Sigmoid colon (tissue), 6 donors: ENCODE measurements at regions not wholly inside any gene's neighbourhood (a gene's known extent, or its start where the extent isn't known, plus 50 kb on each side); places are given as distances from the start of the nearest gene placed in this dataset.

Experiments
- DNase-seq: peaks from one replicate; pipeline ENCODE4 v3.0.0-alpha.2; 2019
- H3K27ac ChIP-seq, 4 donors: fragments of 200-600 bp; sonication (generic); one replicate each; pipeline ENCODE4 v1.5.1; 2016 to 2019; ENCODE audit warnings: mild to moderate bottlenecking in 1 of 4
- H3K27me3 ChIP-seq, 3 donors: fragments of 200-600 bp; sonication (generic); one replicate each; pipeline ENCODE4 v1.5.1; 2019; ENCODE audit warnings: mild to moderate bottlenecking in 1 of 3
- H3K36me3 ChIP-seq, 4 donors: fragments of 200-600 bp; sonication (generic); one replicate each; pipeline ENCODE4 v1.5.1; 2016 to 2019
- H3K4me1 ChIP-seq, 4 donors: fragments of 200-600 bp; sonication (generic); one replicate each; pipeline ENCODE4 v1.5.1; 2017 to 2019
- H3K4me3 ChIP-seq, 4 donors: fragments of 200-600 bp; sonication (generic); one replicate each; pipeline ENCODE4 v1.5.1; 2017 to 2019; ENCODE audit warnings: mild to moderate bottlenecking in 2 of 4, moderate library complexity in 1 of 4
- H3K9me3 ChIP-seq, 4 donors: fragments of 200-600 bp in 3 of 4; sonication (generic) in 3 of 4; one replicate each; pipeline versions ENCODE4 v1.5.1 to v1.6.1; 2013 to 2019
- CTCF ChIP-seq, 4 experiments: fragments of 450-650 bp in 3 of 4; fragments of 200-600 bp in 1 of 4; IDR thresholded peaks; one replicate each; pipeline ENCODE4 v1.5.1; 2016 to 2019; ENCODE audit warnings: antibody characterized with exemption in 4 of 4, mild to moderate bottlenecking in 3 of 4, moderate library complexity in 2 of 4
- EP300 ChIP-seq, 4 donors: sonication (generic); formaldehyde crosslinking; IDR thresholded peaks; one replicate each; pipeline ENCODE4 v1.6.1; 2017; ENCODE audit warnings: antibody characterized with exemption in 4 of 4
- POLR2A ChIP-seq, 2 donors: fragments of 450-650 bp; IDR thresholded peaks; one replicate each; pipeline ENCODE4 v1.6.1; 2016; ENCODE audit warnings: antibody characterized with exemption in 2 of 2, mild to moderate bottlenecking in 2 of 2, moderate library complexity in 2 of 2
- POLR2AphosphoS5 ChIP-seq, 4 donors: sonication (generic); formaldehyde crosslinking; IDR thresholded peaks; one replicate each; pipeline ENCODE4 v1.6.1; 2017; ENCODE audit warnings: antibody characterized with exemption in 4 of 4
- WGBS, 2 donors: extraction: QIAGEN DNeasy Blood & Tissue Kit; methylation state at CpG; one replicate each; pipeline ENCODE4 v1.1.7; 2013; 5-methylcytosine and 5-hydroxymethylcytosine counted together
- intact Hi-C: fragments of 100-400 bp; cut with DNase I; formaldehyde crosslinking; loops from one replicate; pipeline ENCODE4 v1.15.1; 2023
- donor health status: healthy with polysubstance abuse.
- donor health status: healthy.

GRCh38 chr3:113113361-113113760, 98.0 kb upstream of the BOC start:
- Histone ChIP-seq H3K4me1 (peaks cover under 1 to 26% (median 22%) of the 10 kb centered on the region in 4 donors), H3K36me3 (no peaks in the 10 kb centered on the region), H3K9me3 (no peaks in the 10 kb centered on the region), H3K27me3 (no peaks in the 10 kb centered on the region), H3K27ac (no peak overlapping the region), H3K4me3 (no peak overlapping the region)
- TF ChIP-seq POLR2A (IDR thresholded peaks at IDR 0.05) (no peak), EP300 (IDR thresholded peaks at IDR 0.05) (no peak)
- DNase-seq: no peak
- intact Hi-C loops: no loop called here

- Histone ChIP-seq H3K36me3 (no peaks in the 10 kb centered on the region), H3K27ac (peak overlapping the region; percentile 43 to 66 (median 54)), H3K4me3 (no peak overlapping the region), H3K27me3 (no peaks in the 10 kb centered on the region), H3K9me3 (no peaks in the 10 kb centered on the region), H3K4me1 (peaks cover 0 to 19% (median 17%) of the 10 kb centered on the region in 4 donors)
- TF ChIP-seq CTCF (IDR thresholded peaks at IDR 0.05) (no peak), POLR2AphosphoS5 (IDR thresholded peaks at IDR 0.05) (peak in 3 of 4 donors; percentile 23 to 52 (median 51)), EP300 (IDR thresholded peaks at IDR 0.05) (peak in 1 of 4 donors; percentile 4), POLR2A (IDR thresholded peaks at IDR 0.05) (no peak)
- 60 to 75% methylated on average over 1 of the region's 1 CpG for whole genome bisulfite sequencing, 2 donors
- intact Hi-C loops: no loop called here
- no peak for DNase-seq
Observed at GRCh38 chr3:113117511-113118234, 93.7 kb upstream of the BOC start.

GRCh38 chr3:113118336-113118735, 93.0 kb upstream of the BOC start:
- TF ChIP-seq POLR2AphosphoS5 (IDR thresholded peaks at IDR 0.05) (no peak), EP300 (IDR thresholded peaks at IDR 0.05) (no peak), CTCF (IDR thresholded peaks at IDR 0.05) (no peak), POLR2A (IDR thresholded peaks at IDR 0.05) (no peak)
- intact Hi-C loops: no loop called here
- H3K27ac ChIP-seq: peak overlapping the region; percentile 43 to 66 (median 54)
- 96 to 98% methylated on average over 1 of the region's 1 CpG for WGBS, 2 donors
- no peaks in the 10 kb centered on the region for H3K36me3 ChIP-seq
- peaks cover 0 to 19% (median 17%) of the 10 kb centered on the region in 4 donors for H3K4me1 ChIP-seq
- no peaks in the 10 kb centered on the region for H3K9me3 ChIP-seq
- no peak for DNase-seq
- H3K27me3 ChIP-seq: no peaks in the 10 kb centered on the region
- no peak overlapping the region for H3K4me3 ChIP-seq

- DNase-seq: no peak
- Histone ChIP-seq H3K4me3 (no peak overlapping the region), H3K27ac (no peak overlapping the region), H3K36me3 (no peaks in the 10 kb centered on the region), H3K9me3 (no peaks in the 10 kb centered on the region), H3K27me3 (no peaks in the 10 kb centered on the region), H3K4me1 (peaks cover 0 to 7% (median 0%) of the 10 kb centered on the region in 4 donors)
- WGBS, 2 donors: 91% methylated on average over 13 of the region's 13 CpGs
- TF ChIP-seq EP300 (IDR thresholded peaks at IDR 0.05) (no peak), POLR2A (IDR thresholded peaks at IDR 0.05) (no peak), CTCF (IDR thresholded peaks at IDR 0.05) (no peak), POLR2AphosphoS5 (IDR thresholded peaks at IDR 0.05) (no peak)
- intact Hi-C loops: no loop called here
Observed at GRCh38 chr3:113124256-113124830, 87.0 kb upstream of the BOC start.

GRCh38 chr3:113125951-113126350, 85.4 kb upstream of the BOC start:
- Histone ChIP-seq H3K36me3 (no peaks in the 10 kb centered on the region), H3K27ac (no peak overlapping the region), H3K9me3 (no peaks in the 10 kb centered on the region), H3K27me3 (no peaks in the 10 kb centered on the region), H3K4me1 (peaks cover 0 to 3% (median 0%) of the 10 kb centered on the region in 4 donors), H3K4me3 (no peak overlapping the region)
- intact Hi-C loops: no loop called here
- TF ChIP-seq EP300 (IDR thresholded peaks at IDR 0.05) (no peak), CTCF (IDR thresholded peaks at IDR 0.05) (no peak), POLR2A (IDR thresholded peaks at IDR 0.05) (no peak), POLR2AphosphoS5 (IDR thresholded peaks at IDR 0.05) (no peak)
- no peak for DNase-seq
- 95 to 98% methylated on average over 4 of the region's 4 CpGs for WGBS, 2 donors
